ENCODE measurements at regions not wholly inside any gene's neighbourhood (a gene's known extent, or its start where the extent isn't known, plus 50 kb on each side); places are given as distances from the start of the nearest gene placed in this dataset.

DNA sequence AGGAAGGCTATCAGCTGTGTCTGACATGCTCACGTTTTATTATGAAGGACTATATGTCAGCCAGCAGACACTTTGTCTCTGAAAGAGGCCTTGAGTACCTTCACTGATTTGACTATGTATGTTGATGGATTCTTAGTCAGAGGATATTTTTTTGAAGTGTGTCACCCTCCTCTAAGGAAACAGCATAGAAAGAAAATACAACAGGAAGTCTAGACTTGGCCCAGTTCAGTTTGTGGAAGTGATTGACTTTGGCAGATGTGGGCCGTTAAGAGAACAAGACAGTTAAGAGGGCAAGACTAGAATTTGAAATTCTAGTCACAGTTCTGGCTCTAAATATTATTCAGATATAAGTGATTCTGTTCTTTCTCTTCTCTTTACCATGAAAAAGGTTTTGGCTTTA, 471.5 kb downstream of the CDH8 start:
- TF ChIP-seq POLR2A (IDR thresholded peaks at IDR 0.05): no peak
- TF ChIP-seq, protein P1, sequence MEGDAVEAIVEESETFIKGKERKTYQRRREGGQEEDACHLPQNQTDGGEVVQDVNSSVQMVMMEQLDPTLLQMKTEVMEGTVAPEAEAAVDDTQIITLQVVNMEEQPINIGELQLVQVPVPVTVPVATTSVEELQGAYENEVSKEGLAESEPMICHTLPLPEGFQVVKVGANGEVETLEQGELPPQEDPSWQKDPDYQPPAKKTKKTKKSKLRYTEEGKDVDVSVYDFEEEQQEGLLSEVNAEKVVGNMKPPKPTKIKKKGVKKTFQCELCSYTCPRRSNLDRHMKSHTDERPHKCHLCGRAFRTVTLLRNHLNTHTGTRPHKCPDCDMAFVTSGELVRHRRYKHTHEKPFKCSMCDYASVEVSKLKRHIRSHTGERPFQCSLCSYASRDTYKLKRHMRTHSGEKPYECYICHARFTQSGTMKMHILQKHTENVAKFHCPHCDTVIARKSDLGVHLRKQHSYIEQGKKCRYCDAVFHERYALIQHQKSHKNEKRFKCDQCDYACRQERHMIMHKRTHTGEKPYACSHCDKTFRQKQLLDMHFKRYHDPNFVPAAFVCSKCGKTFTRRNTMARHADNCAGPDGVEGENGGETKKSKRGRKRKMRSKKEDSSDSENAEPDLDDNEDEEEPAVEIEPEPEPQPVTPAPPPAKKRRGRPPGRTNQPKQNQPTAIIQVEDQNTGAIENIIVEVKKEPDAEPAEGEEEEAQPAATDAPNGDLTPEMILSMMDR (IDR thresholded peaks at IDR 0.05): no peak
